ENCODE measurements at regions not wholly inside any gene's neighbourhood (a gene's known extent, or its start where the extent isn't known, plus 50 kb on each side); places are given as distances from the start of the nearest gene placed in this dataset.
"Not testable (repeated sequence)": the region's sequence is repeated elsewhere in the genome, so short reads cannot be mapped to it uniquely, and the experiment has no call there.

DNA sequence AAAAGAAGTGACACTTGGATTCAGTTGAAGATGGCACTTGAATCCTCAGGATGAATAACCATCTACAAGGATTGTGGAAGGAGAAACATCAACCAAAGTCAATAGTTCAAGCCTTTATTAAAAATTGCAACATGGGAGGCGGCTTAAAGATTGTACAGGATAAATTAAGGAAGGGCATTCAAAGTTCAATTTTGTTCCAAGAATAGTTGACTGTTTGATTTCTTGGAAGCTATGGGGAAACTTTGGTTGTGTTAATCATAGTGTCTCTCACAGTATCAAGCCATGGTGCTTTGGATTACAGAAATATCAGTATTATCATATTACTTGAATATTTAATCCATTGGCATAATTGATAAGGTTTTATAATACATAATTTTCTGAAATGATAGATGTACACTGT, 1844.3 kb downstream of the MAT2B start:
- DNase-seq = no peak

DNA sequence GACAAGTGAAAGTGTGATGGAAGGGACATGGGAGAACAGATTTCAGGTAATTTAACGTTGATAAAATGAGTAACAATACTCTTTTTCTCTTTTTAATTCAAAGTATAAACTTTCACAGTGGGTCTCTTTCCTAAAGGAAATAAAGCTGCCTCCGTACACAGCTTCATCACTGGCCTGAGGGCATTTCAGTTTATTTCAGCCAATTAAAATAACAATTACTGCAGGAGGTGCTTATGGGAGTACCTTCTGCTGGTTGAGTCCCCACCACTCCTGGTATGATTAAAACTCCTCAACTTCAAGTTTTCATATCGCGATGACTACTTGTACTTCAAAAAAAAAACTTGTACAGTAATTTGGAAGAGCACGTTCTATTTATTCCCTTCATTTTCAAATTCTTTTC, 1845.9 kb downstream of the MAT2B start:
- no peak for DNase-seq

GRCh38 chr5:165360366-165360765, 1854.9 kb downstream of the MAT2B start:
- DNase-seq = no peak

- DNase-seq = no peak
Measured at GRCh38 chr5:165360784-165361542, 1855.5 kb downstream of the MAT2B start.

DNA sequence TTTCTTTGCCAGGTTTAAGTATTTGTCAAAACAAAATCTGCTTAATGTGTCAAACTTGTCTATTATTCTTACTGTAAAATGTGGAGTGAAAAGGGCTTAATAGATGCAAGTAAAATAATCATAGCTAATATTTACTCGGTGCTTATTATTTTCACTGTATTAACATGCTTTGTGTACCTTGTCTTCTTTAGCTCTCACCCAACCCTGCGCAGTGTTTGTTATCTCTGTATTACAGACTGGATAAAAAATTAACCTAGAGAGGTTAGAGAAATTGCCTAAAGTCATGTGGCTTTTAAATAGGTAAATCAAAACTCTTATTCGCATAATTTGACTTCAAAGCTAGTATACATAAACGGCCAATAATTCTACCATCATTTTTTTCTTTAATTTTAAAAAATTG, 1864.8 kb downstream of the MAT2B start:
- no peak for DNase-seq

DNA sequence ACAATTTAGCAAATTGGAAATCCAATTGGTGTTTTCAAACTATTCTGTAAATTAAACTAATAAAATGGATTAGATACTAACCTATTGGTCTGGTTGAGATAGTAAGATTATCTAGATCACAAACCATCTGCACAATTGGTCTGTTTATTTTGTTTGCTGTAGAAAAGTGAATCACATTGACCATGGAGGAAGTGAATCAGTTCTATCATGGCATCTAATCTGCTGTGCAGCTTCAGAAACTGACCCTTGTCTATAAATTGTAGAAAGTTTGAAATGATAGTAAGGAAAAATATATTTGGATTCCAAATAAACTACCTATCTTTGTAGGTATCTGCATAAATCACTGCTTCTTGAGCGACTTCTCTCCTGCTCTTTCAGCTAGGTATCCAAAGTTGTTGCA, 1865.4 kb downstream of the MAT2B start:
- DNase-seq = no peak

- no peak for DNase-seq
Measured at GRCh38 chr5:165375201-165375600, 1869.8 kb downstream of the MAT2B start.

GRCh38 chr5:165393839-165394238, 1888.4 kb downstream of the MAT2B start:
- DNase-seq = no peak

GRCh38 chr5:165397516-165397915, 1892.1 kb downstream of the MAT2B start:
- no peak for DNase-seq

DNA sequence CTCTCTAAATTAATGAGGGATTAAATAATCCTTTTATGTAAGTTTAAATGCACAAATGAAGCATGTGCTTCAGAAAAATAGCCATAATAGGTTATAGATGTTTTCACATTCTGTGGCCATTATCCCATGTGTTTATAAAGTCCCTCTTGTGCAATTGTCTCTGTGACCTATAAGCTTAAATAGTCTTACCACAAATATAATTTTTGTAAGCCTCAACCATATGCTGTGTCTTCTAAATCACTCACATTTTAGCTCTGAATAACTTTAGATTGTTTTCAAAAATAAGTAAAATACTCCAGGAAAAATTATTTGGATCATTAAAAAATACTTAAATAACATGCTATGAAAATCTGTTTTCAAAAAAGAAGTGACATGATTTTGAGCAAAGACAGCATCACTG, 1894.7 kb downstream of the MAT2B start:
- no peak for DNase-seq

GRCh38 chr5:165404917-165405316, 1899.5 kb downstream of the MAT2B start:
- no peak for DNase-seq

- no peak for DNase-seq
Measured at GRCh38 chr5:165405340-165405739, 1899.9 kb downstream of the MAT2B start.

DNA sequence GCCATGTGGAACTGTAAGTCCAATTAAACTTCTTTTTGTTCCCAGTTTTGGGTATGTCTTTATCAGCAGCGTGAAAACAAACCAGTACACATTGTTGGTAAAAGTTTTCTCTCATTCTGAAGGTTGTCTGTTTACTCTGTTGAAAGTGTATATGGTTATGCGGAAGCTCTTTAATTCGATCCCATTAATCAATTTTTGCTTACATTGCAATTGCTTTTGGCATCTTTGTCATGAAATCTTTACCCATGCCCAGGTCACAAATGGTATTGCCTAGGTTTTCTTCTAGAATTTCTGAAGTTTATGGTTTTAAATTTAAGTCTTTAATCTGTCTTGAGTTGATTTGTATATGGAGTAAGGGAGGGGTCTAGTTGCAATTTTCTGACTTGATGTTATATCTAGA, 1901.9 kb downstream of the MAT2B start:
- DNase-seq = no peak

DNA sequence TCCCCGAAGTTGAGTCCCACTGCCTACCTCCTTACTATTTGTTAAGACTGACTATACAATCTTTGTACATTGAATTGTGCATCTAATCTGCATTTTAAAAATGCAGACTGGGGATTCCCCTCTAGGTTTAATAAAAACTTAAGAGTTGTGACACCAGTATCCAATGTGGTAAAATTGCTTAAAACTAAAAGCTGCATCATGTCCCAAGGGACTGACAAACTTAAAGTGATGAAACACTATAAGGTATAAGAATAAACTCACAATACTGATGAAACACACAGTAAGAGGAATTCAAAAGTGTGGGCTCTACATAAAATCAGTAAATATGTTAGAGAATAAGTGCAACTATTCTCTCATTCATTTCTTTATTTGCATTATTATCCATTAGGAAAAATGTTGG, 1905.1 kb downstream of the MAT2B start:
- DNase-seq = no peak

DNA sequence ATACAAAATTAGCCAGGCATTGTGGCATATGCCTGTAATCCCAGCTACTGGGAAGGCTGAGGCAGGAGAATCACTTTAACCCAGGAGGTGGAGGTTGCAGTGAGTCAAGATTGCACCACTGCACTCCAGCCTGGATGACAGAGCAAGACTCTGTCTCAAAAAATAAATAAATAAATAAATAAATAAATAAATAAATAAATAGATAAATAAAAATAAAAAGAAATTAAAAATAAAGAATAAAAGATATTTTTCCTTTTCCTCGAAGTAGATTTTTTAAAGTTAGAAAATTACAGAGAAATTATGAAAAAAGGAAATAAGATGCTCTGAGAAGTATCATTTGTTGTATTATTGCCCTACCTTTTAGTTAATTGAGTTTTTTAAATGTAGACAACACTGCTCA, 1906.1 kb downstream of the MAT2B start:
- DNase-seq = not testable (repeated sequence)

DNA sequence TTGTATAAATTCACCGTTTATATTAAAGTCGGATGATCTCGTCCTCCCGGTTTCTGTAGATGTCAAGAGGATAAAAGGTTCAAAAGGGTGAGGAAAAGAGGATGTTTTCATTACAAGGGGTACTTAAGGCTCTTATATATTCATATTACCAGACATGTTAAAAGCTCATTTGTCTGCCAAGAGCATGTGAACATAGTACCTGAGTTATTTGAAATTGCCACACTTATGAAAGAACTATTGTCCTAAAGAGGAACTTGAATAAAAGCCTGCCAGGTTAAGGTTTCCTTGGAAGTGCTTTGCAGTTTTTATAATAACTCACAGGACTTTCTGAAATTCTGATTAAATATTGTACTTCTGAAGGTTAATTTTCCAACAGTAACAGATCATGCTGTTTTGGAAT, 1915.1 kb downstream of the MAT2B start:
- DNase-seq = no peak

GRCh38 chr5:165423697-165424299, 1918.4 kb downstream of the MAT2B start:
- no peak for DNase-seq

- DNase-seq = no peak
Measured at GRCh38 chr5:165425594-165425993, 1920.2 kb downstream of the MAT2B start.

- no peak for DNase-seq
Measured at GRCh38 chr5:165448753-165449152, 1943.3 kb downstream of the MAT2B start.

GRCh38 chr5:165457859-165458481, 1952.6 kb downstream of the MAT2B start:
- DNase-seq = no peak

DNA sequence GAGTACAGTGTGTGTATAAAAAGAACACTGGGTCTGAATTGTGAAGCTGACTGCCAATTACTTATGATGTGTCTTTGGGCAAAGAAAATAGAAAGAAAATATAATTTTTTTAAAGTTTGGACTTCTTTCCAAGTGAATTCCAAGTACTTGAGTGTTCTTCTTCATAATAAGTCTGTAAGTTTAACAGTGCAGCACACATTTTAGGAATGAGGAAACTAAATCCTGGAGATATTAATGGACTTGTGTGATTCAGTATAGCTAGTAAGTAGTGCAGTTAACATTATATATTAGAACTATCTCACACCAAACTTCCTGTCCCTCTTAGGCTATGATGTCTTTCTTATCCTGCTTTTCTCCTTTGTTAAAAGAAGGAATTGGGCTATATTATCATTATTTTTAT, 1953.8 kb downstream of the MAT2B start:
- DNase-seq = no peak

DNA sequence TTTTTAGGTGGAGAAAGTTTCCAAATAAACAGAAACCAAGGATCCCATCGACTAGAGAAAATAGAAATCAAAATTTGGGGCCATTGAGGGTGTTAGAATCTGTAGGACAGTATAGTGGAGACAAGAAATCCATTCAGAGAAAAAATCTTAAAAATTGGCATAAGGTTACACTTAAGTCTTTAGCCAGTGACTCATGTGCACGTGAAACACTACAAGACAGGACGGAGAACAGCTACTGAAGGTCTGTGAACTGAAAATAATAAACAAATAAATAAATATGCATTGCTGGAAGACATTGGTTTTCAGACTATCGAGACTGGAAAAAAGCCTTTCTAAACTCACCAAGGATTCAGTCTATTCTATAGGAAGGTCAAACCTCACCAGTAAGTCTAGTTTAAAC, 1955.5 kb downstream of the MAT2B start:
- no peak for DNase-seq

DNA sequence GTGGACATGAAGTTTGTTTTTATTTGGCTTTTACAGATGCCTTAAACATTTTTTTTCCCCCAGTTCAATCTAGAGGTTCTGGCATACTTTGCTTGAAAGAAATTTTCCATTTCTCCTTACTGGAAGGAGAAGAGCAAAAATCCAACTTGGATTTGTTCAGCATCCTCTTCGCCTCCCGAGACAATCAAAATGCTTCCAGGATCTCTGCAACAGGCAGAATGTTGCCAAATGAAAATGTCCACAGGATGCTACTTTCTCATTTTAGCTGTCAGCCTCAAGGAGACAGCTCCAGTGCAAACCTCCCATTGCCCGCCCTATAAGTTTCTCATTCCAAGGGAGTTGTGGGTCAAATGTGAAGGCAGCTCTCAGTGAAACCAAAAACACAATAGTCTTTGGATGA, 1972.1 kb downstream of the MAT2B start:
- DNase-seq = no peak

DNA sequence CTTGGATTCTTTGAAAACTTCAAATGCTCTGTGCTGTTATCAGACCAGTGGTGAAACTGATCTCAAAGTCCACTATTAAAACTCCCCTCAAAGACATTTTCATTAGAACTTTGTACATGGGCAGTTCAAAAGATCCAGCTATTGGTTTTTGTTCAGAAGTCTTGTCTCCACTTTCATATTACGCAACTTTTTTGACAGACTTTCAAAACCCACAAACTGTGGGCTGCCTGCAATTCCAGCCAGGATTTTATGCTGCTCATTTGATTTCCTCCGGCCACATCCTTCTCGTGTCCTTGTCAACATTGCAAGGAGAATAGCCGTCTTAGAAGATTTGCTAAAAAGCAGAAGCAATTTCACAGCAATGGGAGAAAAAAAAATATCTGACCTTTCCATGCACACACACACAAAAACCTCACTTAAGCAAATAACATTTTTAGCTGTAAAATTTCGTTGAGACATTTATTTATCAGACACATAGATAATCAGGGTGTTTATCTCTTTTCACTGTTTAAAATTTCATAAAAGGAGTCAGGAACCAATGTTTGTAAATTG, 1990.5 kb downstream of the MAT2B start:
- no peak for DNase-seq

All from activated CD8-positive, alpha-beta memory T cell treated with anti-CD3 and anti-CD28 coated beads, Interleukin-2, amount 50 U/mL, for 4 hours (primary cell).